ENCODE measurements at regions not wholly inside any gene's neighbourhood (a gene's known extent, or its start where the extent isn't known, plus 50 kb on each side); places are given as distances from the start of the nearest gene placed in this dataset.

DNA sequence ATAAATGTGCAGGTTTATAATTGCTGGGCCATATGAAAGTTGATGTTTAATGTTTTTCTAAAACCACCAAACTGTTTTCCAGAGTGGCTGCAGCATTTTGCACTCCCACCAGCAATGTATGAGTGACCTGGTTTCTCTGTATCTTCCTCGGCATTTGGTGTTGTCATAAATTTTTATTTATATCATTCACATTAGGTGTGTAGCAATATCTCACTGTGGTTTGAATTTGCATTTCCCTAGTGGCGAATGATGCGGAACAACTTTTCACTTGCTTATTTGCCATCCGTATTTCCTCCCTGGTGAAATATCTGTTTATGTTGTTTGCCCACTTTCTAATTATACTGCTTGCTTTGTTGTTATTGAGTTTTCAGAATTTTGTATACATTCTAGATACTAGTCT, 295.7 kb upstream of the TUT7 start:
- no peaks in the 10 kb centered on the region for H3K27me3 ChIP-seq (ENCODE audit: control insufficient read depth, insufficient read depth, low read length)
- no peak overlapping the region for H3K27ac ChIP-seq (ENCODE audit: low read depth, low read length)
- H3K4me1 ChIP-seq (ENCODE audit: control insufficient read depth, insufficient read depth, low read length) = peaks cover 8% of the 10 kb centered on the region
- no CpG with 5 or more reads among the region's 4 CpGs for WGBS (ENCODE audit: insufficient coverage)
- H3K36me3 ChIP-seq (ENCODE audit: control insufficient read depth, insufficient read depth, low read length) = no peaks in the 10 kb centered on the region
- H3K9me3 ChIP-seq (ENCODE audit: control insufficient read depth, insufficient read depth, low read length) = no peaks in the 10 kb centered on the region
- H3K4me3 ChIP-seq (ENCODE audit: low read depth, low read length) = no peak overlapping the region
- DNase-seq (ENCODE audit: low read depth in 4 of 6, low spot score in 6 of 6) = no peak

DNA sequence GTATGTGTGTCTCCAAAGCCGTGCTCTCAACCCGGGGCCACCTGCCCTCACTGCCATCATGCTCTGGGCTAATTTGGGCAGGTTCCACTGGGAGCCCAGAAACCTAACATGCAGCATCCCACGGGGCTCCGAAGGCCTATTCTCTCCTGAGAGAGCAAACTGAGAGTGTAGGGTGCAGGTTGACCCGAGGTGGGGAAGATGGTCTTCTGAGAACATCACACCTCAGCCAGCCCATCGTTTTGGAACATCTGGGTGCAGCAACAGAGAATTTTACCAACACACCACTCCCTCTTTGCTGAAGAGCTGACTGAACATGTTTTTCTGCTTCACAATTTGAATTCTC, 294.6 kb upstream of the TUT7 start:
- 96% methylated on average over 4 of the region's 6 CpGs for WGBS (ENCODE audit: insufficient coverage)
- Histone ChIP-seq H3K36me3 (ENCODE audit: control insufficient read depth, insufficient read depth, low read length) (no peaks in the 10 kb centered on the region), H3K27me3 (ENCODE audit: control insufficient read depth, insufficient read depth, low read length) (no peaks in the 10 kb centered on the region), H3K4me3 (ENCODE audit: low read depth, low read length) (no peak overlapping the region), H3K27ac (ENCODE audit: low read depth, low read length) (no peak overlapping the region), H3K4me1 (ENCODE audit: control insufficient read depth, insufficient read depth, low read length) (peaks cover 8% of the 10 kb centered on the region), H3K9me3 (ENCODE audit: control insufficient read depth, insufficient read depth, low read length) (no peaks in the 10 kb centered on the region)
- no peak for DNase-seq (ENCODE audit: low read depth in 4 of 6, low spot score in 6 of 6)

DNA sequence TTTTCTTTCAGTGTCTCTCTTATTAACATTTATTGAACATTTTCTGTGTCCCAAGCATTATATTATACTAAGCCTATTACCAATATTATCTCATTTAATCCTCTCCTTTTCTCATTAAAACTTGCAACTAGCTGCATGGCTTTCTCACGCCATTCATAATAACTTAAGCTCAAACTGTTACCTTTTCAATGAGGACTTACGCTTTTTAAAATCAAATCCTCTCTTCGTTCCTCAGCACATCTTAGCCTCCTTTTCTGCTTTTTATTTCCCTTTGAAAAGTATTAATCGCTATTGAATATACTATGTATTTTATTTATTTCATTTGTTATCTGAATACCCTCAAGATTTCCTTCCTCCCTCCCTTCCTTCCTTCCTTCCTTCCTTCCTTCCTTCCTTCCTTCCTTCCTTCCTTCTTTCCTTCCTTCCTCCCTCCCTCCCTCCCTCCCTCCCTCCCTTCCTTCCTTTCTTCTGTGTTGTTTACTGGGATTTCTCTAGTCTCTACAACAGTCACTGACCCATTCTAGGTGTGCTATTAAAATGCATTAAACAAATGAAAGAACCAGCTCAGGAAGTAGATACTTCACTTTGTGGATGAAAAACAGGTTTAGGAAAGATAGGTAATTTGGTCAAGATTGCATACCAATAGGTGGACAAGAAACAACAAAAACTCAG, 294.1 kb upstream of the TUT7 start:
- Histone ChIP-seq H3K36me3 (ENCODE audit: control insufficient read depth, insufficient read depth, low read length) (no peaks in the 10 kb centered on the region), H3K27ac (ENCODE audit: low read depth, low read length) (no peak overlapping the region), H3K9me3 (ENCODE audit: control insufficient read depth, insufficient read depth, low read length) (no peaks in the 10 kb centered on the region), H3K4me1 (ENCODE audit: control insufficient read depth, insufficient read depth, low read length) (peaks cover 8% of the 10 kb centered on the region), H3K4me3 (ENCODE audit: low read depth, low read length) (no peak overlapping the region), H3K27me3 (ENCODE audit: control insufficient read depth, insufficient read depth, low read length) (no peaks in the 10 kb centered on the region)
- no peak for DNase-seq (ENCODE audit: low read depth in 4 of 6, low spot score in 6 of 6)
- 75% methylated on average over 1 of the region's 4 CpGs for WGBS (ENCODE audit: insufficient coverage)

DNA sequence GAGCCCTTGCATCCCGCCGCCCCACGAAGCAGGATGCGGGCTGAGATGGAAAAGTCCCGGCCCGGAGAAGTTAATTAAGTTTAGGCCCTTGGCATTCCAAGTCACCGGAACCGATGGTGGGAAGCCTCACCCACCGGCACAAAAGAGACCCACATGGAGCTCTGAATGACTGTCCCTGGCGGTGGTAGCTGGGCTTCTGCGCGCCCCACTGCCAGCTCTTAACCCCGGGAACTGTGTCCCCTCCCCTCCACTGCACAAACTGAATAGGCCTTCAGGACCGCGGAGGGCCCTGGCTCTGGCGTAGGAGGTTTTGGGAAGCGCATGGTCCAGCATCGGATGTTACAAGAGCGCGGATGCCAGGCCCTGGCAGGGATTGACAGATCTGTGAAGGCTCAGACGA, 291.1 kb upstream of the TUT7 start:
- Histone ChIP-seq H3K4me1 (ENCODE audit: control insufficient read depth, insufficient read depth, low read length) (peaks cover 8% of the 10 kb centered on the region), H3K9me3 (ENCODE audit: control insufficient read depth, insufficient read depth, low read length) (no peaks in the 10 kb centered on the region), H3K27ac (ENCODE audit: low read depth, low read length) (no peak overlapping the region), H3K36me3 (ENCODE audit: control insufficient read depth, insufficient read depth, low read length) (no peaks in the 10 kb centered on the region), H3K27me3 (ENCODE audit: control insufficient read depth, insufficient read depth, low read length) (no peaks in the 10 kb centered on the region), H3K4me3 (ENCODE audit: low read depth, low read length) (no peak overlapping the region)
- whole genome bisulfite sequencing (ENCODE audit: insufficient coverage) = 36% methylated on average over 17 of the region's 21 CpGs
- peak in 4 of 6 donors; percentile 26 to 79 (median 51) for DNase-seq (ENCODE audit: low read depth in 4 of 6, low spot score in 6 of 6)

DNA sequence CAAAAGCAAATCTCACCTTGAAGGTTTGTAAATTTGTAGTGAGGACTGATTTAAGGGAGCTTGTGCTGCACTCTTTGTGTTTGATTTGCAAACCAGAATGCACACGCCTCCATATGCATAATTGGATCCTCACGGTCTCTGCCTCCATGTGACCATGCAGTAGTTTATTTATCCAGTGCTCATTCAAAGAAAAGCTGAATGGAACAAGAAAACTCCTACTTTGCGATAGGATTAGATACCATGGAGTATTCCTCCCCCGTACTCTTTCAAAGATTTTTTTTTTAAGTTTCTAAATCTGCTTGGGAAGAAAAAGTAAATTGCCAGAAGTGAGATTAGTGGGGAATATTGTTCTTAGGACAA, 290.4 kb upstream of the TUT7 start:
- Histone ChIP-seq H3K27ac (ENCODE audit: low read depth, low read length) (no peak overlapping the region), H3K36me3 (ENCODE audit: control insufficient read depth, insufficient read depth, low read length) (no peaks in the 10 kb centered on the region), H3K27me3 (ENCODE audit: control insufficient read depth, insufficient read depth, low read length) (no peaks in the 10 kb centered on the region), H3K4me3 (ENCODE audit: low read depth, low read length) (no peak overlapping the region), H3K9me3 (ENCODE audit: control insufficient read depth, insufficient read depth, low read length) (no peaks in the 10 kb centered on the region), H3K4me1 (ENCODE audit: control insufficient read depth, insufficient read depth, low read length) (peaks cover 8% of the 10 kb centered on the region)
- no CpG with 5 or more reads among the region's 4 CpGs for WGBS (ENCODE audit: insufficient coverage)
- peak in 2 of 6 donors; percentile 41 to 48 for DNase-seq (ENCODE audit: low read depth in 4 of 6, low spot score in 6 of 6)

DNA sequence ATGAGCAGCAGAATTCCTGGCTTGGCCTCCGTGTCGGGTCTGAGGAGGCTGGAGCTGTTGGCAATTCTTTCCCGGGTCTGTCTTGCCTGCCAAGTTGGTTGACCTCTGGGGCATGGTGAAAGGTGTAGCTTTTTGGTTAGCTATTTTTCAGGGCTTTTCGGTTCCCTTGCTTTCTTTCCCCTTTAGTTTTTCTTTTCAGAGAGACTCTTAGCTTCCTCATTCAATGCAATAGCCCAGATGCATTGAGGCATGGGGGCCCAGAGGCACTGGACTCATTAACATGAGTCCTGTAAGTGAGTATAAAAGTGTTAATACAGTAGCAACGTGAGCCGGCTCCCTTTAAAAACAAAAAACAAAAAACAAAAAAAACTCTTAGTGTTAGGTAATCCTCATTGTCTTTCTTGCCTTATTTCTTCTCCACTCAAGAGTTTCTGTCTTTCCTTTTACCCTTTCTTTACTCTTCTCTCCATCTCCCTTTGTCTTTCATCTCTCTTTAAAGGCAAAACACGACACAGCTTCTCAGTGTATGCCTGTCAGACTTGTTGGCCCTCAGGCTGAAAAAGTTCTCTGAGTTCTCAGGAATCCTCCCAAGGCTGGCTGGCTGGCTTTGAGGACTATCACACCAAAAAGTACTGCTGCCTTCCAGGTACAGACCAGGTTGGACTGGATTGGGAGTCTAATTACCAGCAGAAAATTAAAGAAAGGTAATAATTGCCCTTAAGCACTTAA, 289.9 kb upstream of the TUT7 start:
- H3K4me3 ChIP-seq (ENCODE audit: low read depth, low read length) = no peak overlapping the region
- no peaks in the 10 kb centered on the region for H3K27me3 ChIP-seq (ENCODE audit: control insufficient read depth, insufficient read depth, low read length)
- DNase-seq (ENCODE audit: low read depth in 4 of 6, low spot score in 6 of 6) = peak in 2 of 6 donors; percentile 47 to 62
- no peaks in the 10 kb centered on the region for H3K9me3 ChIP-seq (ENCODE audit: control insufficient read depth, insufficient read depth, low read length)
- WGBS (ENCODE audit: insufficient coverage) = 49% methylated on average over 2 of the region's 7 CpGs
- no peaks in the 10 kb centered on the region for H3K36me3 ChIP-seq (ENCODE audit: control insufficient read depth, insufficient read depth, low read length)
- H3K4me1 ChIP-seq (ENCODE audit: control insufficient read depth, insufficient read depth, low read length) = peaks cover 8% of the 10 kb centered on the region
- no peak overlapping the region for H3K27ac ChIP-seq (ENCODE audit: low read depth, low read length)

DNA sequence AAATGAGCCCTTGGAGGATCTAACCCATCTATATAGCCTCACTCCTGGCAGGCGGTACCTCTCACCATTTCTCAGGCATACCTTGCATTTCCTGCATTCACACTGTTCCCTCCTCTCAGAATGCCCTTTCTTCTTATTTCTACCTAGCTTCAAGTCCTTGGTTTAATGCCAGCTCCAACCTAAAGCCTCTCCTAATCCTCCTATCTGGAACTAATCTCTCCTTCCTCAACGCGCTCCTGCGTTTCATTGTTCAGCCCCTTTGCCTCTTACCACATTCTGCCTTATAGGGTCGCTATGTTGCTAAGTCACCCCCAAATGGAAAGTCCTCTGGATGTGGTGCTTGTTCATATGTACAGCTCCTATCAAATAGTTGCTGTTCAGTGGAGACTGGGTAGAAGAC, 288.5 kb upstream of the TUT7 start:
- no peaks in the 10 kb centered on the region for H3K36me3 ChIP-seq (ENCODE audit: control insufficient read depth, insufficient read depth, low read length)
- no peak overlapping the region for H3K4me3 ChIP-seq (ENCODE audit: low read depth, low read length)
- H3K9me3 ChIP-seq (ENCODE audit: control insufficient read depth, insufficient read depth, low read length) = no peaks in the 10 kb centered on the region
- DNase-seq (ENCODE audit: low read depth in 4 of 6, low spot score in 6 of 6) = no peak
- H3K27ac ChIP-seq (ENCODE audit: low read depth, low read length) = no peak overlapping the region
- WGBS (ENCODE audit: insufficient coverage) = 96% methylated on average over 4 of the region's 5 CpGs
- no peaks in the 10 kb centered on the region for H3K27me3 ChIP-seq (ENCODE audit: control insufficient read depth, insufficient read depth, low read length)
- H3K4me1 ChIP-seq (ENCODE audit: control insufficient read depth, insufficient read depth, low read length) = peaks cover 8% of the 10 kb centered on the region

DNA sequence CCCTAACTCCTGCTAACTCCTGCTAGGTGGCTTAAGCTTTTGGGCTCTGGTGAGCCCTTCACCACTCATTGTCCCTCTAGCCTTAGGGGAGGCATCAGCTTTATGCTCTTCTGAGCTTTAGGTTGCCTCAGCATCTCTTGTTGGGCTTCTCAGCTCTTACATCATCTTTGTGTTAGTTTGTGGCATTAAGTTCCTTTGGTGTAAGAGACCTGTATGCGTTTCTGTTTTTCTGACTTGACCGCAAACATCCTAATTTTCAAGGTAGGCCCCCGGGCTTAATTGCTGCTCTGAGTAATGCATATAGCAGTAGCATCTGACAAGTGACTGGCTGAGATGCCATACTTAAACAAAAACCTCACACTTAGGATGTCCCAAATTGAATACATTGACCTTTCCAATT, 287.8 kb upstream of the TUT7 start:
- Histone ChIP-seq H3K27ac (ENCODE audit: low read depth, low read length) (no peak overlapping the region), H3K4me3 (ENCODE audit: low read depth, low read length) (no peak overlapping the region), H3K27me3 (ENCODE audit: control insufficient read depth, insufficient read depth, low read length) (no peaks in the 10 kb centered on the region), H3K9me3 (ENCODE audit: control insufficient read depth, insufficient read depth, low read length) (no peaks in the 10 kb centered on the region), H3K4me1 (ENCODE audit: control insufficient read depth, insufficient read depth, low read length) (peaks cover 8% of the 10 kb centered on the region), H3K36me3 (ENCODE audit: control insufficient read depth, insufficient read depth, low read length) (no peaks in the 10 kb centered on the region)
- DNase-seq (ENCODE audit: low read depth in 4 of 6, low spot score in 6 of 6) = no peak
- 90% methylated on average over 2 of the region's 3 CpGs for WGBS (ENCODE audit: insufficient coverage)

DNA sequence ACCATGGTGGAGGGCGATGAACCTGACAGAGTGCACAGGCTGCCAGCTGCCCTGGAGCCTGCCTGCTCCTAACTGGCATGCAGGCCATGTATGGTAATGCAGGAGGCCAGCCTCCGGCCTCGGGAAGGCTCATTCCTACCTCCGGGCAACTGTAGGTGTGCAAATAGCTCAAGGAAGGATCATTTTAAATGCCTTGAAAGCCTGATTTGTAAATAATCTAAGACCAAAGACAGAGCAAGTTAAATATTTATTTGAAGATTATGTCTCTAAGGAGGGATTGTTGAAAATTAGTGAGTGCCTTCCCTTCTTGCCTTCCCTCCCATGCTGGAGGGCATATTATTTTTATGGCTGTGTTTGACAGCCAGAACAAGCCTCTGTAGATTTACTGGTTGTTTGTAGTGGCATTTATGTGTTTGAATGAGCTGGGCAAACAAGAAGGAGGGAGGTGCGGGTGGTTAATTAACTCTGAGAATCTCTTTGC, 285.7 kb upstream of the TUT7 start:
- H3K9me3 ChIP-seq (ENCODE audit: control insufficient read depth, insufficient read depth, low read length) = no peaks in the 10 kb centered on the region
- no peaks in the 10 kb centered on the region for H3K36me3 ChIP-seq (ENCODE audit: control insufficient read depth, insufficient read depth, low read length)
- DNase-seq (ENCODE audit: low read depth in 4 of 6, low spot score in 6 of 6) = peak in 1 of 6 donors; percentile 82
- H3K4me3 ChIP-seq (ENCODE audit: low read depth, low read length) = no peak overlapping the region
- no peaks in the 10 kb centered on the region for H3K4me1 ChIP-seq (ENCODE audit: control insufficient read depth, insufficient read depth, low read length)
- no peak overlapping the region for H3K27ac ChIP-seq (ENCODE audit: low read depth, low read length)
- WGBS (ENCODE audit: insufficient coverage) = 48% methylated on average over 4 of the region's 5 CpGs
- no peaks in the 10 kb centered on the region for H3K27me3 ChIP-seq (ENCODE audit: control insufficient read depth, insufficient read depth, low read length)

DNA sequence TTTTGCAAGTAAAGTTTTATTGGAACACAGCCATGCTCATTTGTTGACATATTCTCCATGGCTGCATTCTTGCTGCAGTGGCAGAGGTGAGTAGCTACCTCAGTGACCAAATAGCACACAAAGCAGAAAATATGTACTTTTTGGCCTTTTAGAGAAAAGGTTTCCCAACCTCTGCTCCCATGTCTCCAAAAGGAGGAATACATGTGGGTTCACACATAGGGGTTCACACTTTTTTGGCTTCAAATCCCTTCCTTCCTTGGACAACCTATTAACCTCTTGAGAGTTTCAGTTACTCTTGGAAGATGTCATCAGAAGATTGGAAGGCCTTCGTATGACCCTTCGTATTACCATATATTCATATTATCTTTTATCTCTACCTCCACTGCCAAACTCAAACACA, 285.1 kb upstream of the TUT7 start:
- no CpG with 5 or more reads among the region's 2 CpGs for WGBS (ENCODE audit: insufficient coverage)
- no peaks in the 10 kb centered on the region for H3K36me3 ChIP-seq (ENCODE audit: control insufficient read depth, insufficient read depth, low read length)
- no peak for DNase-seq (ENCODE audit: low read depth in 4 of 6, low spot score in 6 of 6)
- no peaks in the 10 kb centered on the region for H3K4me1 ChIP-seq (ENCODE audit: control insufficient read depth, insufficient read depth, low read length)
- no peaks in the 10 kb centered on the region for H3K27me3 ChIP-seq (ENCODE audit: control insufficient read depth, insufficient read depth, low read length)
- no peaks in the 10 kb centered on the region for H3K9me3 ChIP-seq (ENCODE audit: control insufficient read depth, insufficient read depth, low read length)
- no peak overlapping the region for H3K4me3 ChIP-seq (ENCODE audit: low read depth, low read length)
- H3K27ac ChIP-seq (ENCODE audit: low read depth, low read length) = no peak overlapping the region
